Right cardiac atrium (tissue), 5 donors: ENCODE measurements at regions not wholly inside any gene's neighbourhood (a gene's known extent, or its start where the extent isn't known, plus 50 kb on each side); places are given as distances from the start of the nearest gene placed in this dataset.

Experiments used
- ATAC-seq, 2 donors: fragments of 200-7000 bp; cut with Tn5 transposase; one replicate each; pipeline versions ENCODE4 v1.8.0 to v1.9.1; 2020; ENCODE audit warnings: moderate library complexity in 2 of 2, mild to moderate bottlenecking in 1 of 2
- DNase-seq, 3 donors: peaks; one replicate each; pipeline ENCODE4 v3.0.0-alpha.2; 2020
- H3K27ac ChIP-seq: one replicate; pipeline ENCODE4 v1.5.1; 2013; ENCODE audit warnings: mild to moderate bottlenecking, low read length, control low read depth, moderate library complexity
- H3K27me3 ChIP-seq: one replicate; pipeline ENCODE4 v1.6.1; 2013; ENCODE audit not compliant: control insufficient read depth, insufficient read depth
- H3K4me1 ChIP-seq: one replicate; pipeline ENCODE4 v1.6.1; 2013; ENCODE audit warnings: low read length; ENCODE audit not compliant: control insufficient read depth, insufficient read depth
- H3K4me3 ChIP-seq: one replicate; pipeline ENCODE4 v1.5.1; 2013; ENCODE audit warnings: low read length, control low read depth
- H3K9me3 ChIP-seq: one replicate; pipeline ENCODE4 v1.6.1; 2013; ENCODE audit warnings: low read length; ENCODE audit not compliant: control insufficient read depth
- WGBS: extraction: QIAGEN DNeasy Blood & Tissue Kit; methylation state at CpG from one replicate; pipeline ENCODE4 v1.1.7; 2013; 5-methylcytosine and 5-hydroxymethylcytosine counted together
- intact Hi-C, 4 donors: fragments of 100-400 bp; cut with DNase I; formaldehyde crosslinking; loops; one replicate each; pipeline versions ENCODE4 v1.11.0 to v1.14.0; 2022 to 2023
- donor health status: healthy with polysubstance abuse.
- donor health status: DM: no; HTN: yes; CAD: no.
- donor health status: DM: no; HTN: no; CAD: no.
- donor health status: DM: no; HTN: yes; CAD: no; lungs with severe emphysema.
- donor health status: DM: yes; HTN: yes; CAD: no.

DNA sequence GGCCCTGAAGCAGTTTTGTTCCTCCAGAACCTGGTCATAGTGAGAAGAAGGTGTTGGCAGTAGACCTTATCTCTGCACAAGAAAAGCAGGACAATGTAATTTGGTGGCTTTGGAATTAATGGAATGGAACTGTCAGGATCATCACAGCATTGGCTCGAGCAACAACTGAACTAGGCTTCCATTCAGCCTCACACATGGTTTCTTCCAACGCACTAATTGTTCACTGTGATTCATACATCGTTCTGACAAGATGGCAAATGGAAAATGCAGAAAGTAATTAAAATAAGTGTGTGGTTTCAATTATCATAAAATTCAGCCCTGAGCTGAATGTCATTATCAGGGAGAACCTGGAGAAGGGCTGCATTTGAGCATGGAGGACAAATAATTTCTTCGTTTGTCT, 80.6 kb downstream of the MFSD1 start:
- no peak overlapping the region for H3K27ac ChIP-seq
- H3K27me3 ChIP-seq = no peaks in the 10 kb centered on the region
- DNase-seq = no peak
- WGBS = 81% methylated on average over 4 of the region's 4 CpGs
- no peak for ATAC-seq
- no peaks in the 10 kb centered on the region for H3K4me1 ChIP-seq
- no peaks in the 10 kb centered on the region for H3K9me3 ChIP-seq
- intact Hi-C loops = no loop called here
- H3K4me3 ChIP-seq = no peak overlapping the region

DNA sequence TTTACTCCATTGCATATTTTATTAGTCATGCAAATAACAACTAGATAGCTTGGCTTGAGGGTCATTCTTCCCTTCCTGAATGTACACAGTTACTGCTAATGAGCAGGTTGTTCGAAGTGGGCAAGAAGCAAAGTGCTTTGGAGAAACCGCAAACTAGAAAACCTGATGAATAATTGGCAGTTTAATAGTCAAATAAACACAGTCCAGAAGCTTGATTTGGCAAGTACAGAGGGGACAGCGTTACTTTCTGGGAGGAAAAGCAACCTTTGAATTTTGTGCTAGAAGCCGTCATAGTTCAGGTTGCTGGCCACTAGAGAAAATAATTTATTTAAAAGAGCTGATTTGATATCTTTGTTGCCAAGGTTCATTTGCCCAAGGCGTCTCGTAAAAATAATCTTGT, 94.9 kb downstream of the MFSD1 start:
- ATAC-seq = no peak
- intact Hi-C loops = no loop called here
- no peak overlapping the region for H3K27ac ChIP-seq
- H3K4me1 ChIP-seq = no peaks in the 10 kb centered on the region
- H3K4me3 ChIP-seq = no peak overlapping the region
- H3K9me3 ChIP-seq = no peaks in the 10 kb centered on the region
- no peaks in the 10 kb centered on the region for H3K27me3 ChIP-seq
- DNase-seq = no peak
- WGBS = 83% methylated on average over 6 of the region's 6 CpGs

DNA sequence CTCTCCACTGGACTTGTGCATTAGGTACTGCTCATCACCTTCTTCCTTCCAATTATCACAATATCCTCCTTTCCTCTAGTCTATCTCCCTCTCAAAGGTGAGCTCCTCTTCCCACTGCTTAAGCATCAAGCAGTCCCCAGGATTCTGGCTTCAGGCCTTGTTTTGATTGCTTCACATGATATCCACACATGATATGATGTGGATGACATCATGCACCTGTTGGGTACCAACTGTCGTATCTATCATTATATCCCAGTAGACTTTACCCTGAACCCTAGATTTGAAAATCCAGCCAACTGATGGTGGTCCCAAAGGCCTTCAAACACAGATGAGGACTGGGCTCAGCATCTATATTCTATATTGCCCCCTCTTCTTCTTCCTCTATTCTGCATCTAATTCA, 104.9 kb downstream of the MFSD1 start:
- Histone ChIP-seq H3K4me3 (no peak overlapping the region), H3K4me1 (no peaks in the 10 kb centered on the region), H3K9me3 (no peaks in the 10 kb centered on the region), H3K27me3 (no peaks in the 10 kb centered on the region), H3K27ac (no peak overlapping the region)
- no peak for ATAC-seq
- intact Hi-C loops = no loop called here
- no peak for DNase-seq
- WGBS = 91% methylated on average over 1 of the region's 1 CpG

DNA sequence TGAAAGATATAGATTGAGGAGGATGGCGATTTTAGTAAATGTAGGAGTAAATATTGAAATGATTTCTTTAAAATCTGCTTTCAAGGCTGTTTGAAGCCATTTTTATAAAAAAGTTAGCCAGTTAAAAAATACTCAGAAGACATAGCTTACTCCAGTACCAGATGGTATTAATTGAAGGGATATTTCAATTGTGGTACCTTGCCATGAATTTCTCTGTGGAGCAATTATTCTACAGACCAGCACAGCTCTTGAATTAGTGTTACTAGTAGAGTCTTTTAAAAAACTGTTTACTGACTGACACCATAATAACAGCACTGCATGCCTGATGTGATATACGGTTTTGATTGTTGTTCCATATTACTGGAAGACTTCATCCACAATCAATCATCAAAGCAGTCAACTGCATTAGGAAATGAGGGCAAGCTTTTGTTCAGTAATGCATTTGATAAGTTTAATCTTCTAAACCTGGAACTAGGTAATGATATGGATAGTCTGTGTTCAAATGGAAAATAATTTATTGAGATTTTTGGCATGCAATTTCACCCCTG, 106.4 kb downstream of the MFSD1 start:
- no peak overlapping the region for H3K27ac ChIP-seq
- H3K4me1 ChIP-seq = no peaks in the 10 kb centered on the region
- intact Hi-C loops = no loop called here
- 69% methylated on average over 2 of the region's 2 CpGs for WGBS
- H3K27me3 ChIP-seq = no peaks in the 10 kb centered on the region
- H3K9me3 ChIP-seq = no peaks in the 10 kb centered on the region
- no peak overlapping the region for H3K4me3 ChIP-seq
- DNase-seq = no peak
- ATAC-seq = no peak

DNA sequence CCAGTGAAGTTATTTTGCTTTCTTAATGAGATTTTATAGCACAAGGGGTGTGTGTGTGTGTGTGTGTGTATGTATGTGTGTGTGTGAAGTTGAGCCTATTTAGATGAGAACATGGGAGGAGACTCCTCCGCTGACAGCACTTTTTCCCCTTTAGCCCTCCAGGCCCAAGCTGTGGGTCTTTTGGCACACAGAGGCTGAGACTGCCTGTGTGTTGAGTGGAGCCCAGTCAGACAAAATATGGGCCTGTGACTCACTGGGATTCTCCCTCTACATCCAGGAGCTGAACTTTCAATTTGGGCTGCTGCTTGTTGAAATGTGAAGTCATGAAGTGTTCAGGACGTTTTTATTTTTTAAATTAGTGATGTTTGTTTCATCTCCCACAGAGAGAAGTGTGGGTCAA, 108.0 kb downstream of the MFSD1 start:
- DNase-seq = no peak
- 37% methylated on average over 2 of the region's 2 CpGs for WGBS
- ATAC-seq = no peak
- Histone ChIP-seq H3K4me3 (no peak overlapping the region), H3K4me1 (no peaks in the 10 kb centered on the region), H3K27me3 (no peaks in the 10 kb centered on the region), H3K27ac (no peak overlapping the region), H3K9me3 (no peaks in the 10 kb centered on the region)
- intact Hi-C loops = loop anchor here in 1 of 4 donors (10.0 kb wide), 1 partner anchor 345 kb away; no protein-coding TSS in a partner anchor

DNA sequence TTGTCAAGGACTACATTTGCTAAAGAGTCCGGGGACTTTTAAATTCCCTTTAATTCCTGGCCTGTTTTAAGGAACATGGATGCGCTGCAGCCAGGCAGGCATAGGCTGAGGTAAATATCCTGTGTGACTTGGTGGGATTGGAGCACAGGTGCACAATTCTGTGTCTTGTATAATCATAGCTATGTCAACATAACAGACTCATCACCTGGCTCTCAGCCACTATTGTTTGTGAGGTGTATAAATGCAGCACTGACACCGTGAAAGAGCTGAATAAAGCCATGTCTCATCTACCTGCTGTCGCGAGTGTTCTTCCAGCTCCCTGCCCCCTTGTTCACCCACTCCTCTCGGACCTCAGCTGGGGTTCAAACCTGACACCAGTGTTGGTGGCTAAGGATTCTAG, 109.7 kb downstream of the MFSD1 start:
- H3K27me3 ChIP-seq = no peaks in the 10 kb centered on the region
- no peak for DNase-seq

DNA sequence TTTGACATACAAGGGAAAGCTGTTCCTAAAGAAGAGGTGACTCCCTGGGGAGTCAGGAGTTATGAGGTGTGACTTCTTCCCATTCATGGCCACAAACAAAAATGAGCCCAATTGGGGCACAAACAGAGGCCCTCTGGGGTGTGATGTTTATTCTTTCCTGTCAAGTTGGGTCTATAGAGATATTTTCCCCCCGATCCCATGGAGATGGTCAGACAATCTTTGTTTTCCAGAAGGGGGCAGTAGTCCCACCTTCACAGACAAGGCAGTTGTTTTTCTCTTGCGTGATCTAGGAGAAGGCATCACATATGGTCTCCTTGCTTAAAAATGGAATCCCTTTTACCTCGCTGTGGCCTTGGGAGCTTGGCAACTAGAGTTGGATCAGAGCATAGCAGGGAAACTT, 110.3 kb downstream of the MFSD1 start:
- Histone ChIP-seq H3K27me3 (no peaks in the 10 kb centered on the region), H3K27ac (no peak overlapping the region), H3K4me3 (no peak overlapping the region), H3K9me3 (no peaks in the 10 kb centered on the region), H3K4me1 (no peaks in the 10 kb centered on the region)
- intact Hi-C loops = loop anchor here in 1 of 4 donors (10.0 kb wide), 1 partner anchor 343 kb away; no protein-coding TSS in a partner anchor
- WGBS = 73% methylated on average over 3 of the region's 3 CpGs
- DNase-seq (no peak), ATAC-seq (no peak)

More for the DNA sequence above, 109.7 kb downstream of the MFSD1 start:
- Histone ChIP-seq H3K4me1 (no peaks in the 10 kb centered on the region), H3K27ac (no peak overlapping the region), H3K9me3 (no peaks in the 10 kb centered on the region), H3K4me3 (no peak overlapping the region)
- WGBS = 86% methylated on average over 6 of the region's 6 CpGs
- no peak for ATAC-seq
- intact Hi-C loops = loop anchor here in 1 of 4 donors (10.0 kb wide), 1 partner anchor 343 kb away; no protein-coding TSS in a partner anchor

DNA sequence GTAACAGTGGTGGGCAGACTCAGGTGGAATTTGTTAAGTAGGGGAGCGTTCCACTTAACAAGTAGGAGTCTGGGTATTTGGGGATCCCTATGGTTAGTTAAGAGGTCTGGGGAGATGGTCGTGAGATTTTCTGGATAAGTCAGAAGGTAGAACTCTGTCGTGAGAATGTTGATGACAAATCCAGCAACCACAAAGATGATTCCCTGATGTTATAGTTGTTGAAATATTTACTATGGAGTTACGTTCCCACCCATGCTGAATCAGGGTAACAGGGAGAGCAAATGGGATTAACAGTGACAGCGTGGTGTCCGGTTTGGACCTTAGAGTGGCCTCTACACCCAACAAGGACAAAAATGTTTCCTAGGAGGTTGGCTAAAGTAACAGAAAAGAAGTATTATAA, 110.8 kb downstream of the MFSD1 start:
- WGBS = 88% methylated on average over 6 of the region's 6 CpGs
- intact Hi-C loops = loop anchor here in 1 of 4 donors (10.0 kb wide), 1 partner anchor 342 kb away; no protein-coding TSS in a partner anchor
- H3K9me3 ChIP-seq = no peaks in the 10 kb centered on the region
- H3K27me3 ChIP-seq = no peaks in the 10 kb centered on the region
- ATAC-seq = no peak
- no peak for DNase-seq
- H3K4me1 ChIP-seq = no peaks in the 10 kb centered on the region
- no peak overlapping the region for H3K4me3 ChIP-seq
- no peak overlapping the region for H3K27ac ChIP-seq

DNA sequence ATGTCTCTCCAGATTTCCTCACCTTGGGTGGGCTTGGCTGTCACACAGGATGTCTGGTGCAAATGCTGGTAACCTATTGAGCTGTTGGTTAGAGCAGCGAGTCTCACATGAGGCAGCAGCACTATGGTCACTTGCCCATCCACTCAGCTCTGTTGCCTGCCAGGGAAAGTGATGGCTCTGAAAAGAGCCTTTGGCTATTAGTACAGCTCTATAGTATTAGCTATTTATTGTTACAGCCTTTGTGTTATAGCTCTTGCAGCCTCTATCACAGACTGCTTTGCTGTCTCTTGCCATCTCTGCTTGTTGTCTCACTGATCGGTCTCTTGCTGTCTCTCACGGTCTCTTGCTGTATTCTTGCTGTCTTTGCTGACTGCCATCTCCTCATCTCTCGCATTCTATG, 114.3 kb downstream of the MFSD1 start:
- no peaks in the 10 kb centered on the region for H3K4me1 ChIP-seq
- no peak for DNase-seq
- 87% methylated on average over 4 of the region's 4 CpGs for WGBS
- H3K27me3 ChIP-seq = no peaks in the 10 kb centered on the region
- H3K9me3 ChIP-seq = no peaks in the 10 kb centered on the region
- ATAC-seq = no peak
- intact Hi-C loops = loop anchor here in 2 of 4 donors (5.0 to 10.0 kb wide), 2 partner anchors 339 to 341 kb away; no protein-coding TSS in a partner anchor
- no peak overlapping the region for H3K4me3 ChIP-seq
- no peak overlapping the region for H3K27ac ChIP-seq

DNA sequence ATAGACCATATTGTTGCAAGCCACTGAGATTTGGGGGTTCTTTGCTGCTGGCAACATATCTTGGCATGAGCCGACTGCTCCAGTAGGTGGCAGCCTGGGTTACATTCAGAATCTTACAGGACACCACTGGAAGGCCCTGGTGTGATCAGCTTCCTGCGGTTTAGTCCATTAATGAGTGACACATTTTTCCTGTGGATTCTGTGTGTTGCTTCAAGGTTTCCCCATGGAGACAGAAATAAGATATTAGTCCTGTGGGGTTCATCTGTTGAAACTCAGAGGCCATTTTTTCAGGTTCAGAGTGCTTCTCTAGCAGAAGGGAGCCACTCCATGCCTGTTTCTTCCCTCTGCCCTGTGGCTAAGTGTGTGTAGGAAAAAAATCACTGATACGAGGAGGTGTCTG, 116.2 kb downstream of the MFSD1 start:
- DNase-seq = peak; percentile 18 to 49 (median 43)
- no peaks in the 10 kb centered on the region for H3K4me1 ChIP-seq
- no peaks in the 10 kb centered on the region for H3K27me3 ChIP-seq
- no peak overlapping the region for H3K4me3 ChIP-seq
- H3K9me3 ChIP-seq = no peaks in the 10 kb centered on the region
- intact Hi-C loops = loop anchor here in 2 of 4 donors (5.0 to 10.0 kb wide), 2 partner anchors 337 to 339 kb away; no protein-coding TSS in a partner anchor
- WGBS = 17% methylated on average over 3 of the region's 3 CpGs
- ATAC-seq = peak in 1 of 2 donors; percentile 49
- H3K27ac ChIP-seq = no peak overlapping the region

DNA sequence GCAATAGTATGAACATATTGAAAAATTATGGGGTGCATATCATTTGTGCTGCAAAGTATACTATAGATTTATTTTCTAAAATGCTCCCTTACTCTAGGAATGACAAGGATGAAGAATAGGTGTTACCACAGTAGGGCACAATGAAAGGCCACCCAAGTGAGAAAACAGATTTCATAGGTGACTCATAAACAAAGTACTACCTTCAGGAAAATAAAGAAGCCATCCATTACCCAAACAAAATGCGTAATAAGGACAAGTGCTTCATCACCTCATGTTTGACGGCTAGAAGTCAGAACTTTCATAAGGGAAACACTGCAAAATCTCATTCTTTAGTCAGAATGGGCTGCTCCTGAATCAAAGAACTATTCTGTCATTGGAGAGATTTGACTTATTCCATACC, 116.6 kb downstream of the MFSD1 start:
- no peak overlapping the region for H3K27ac ChIP-seq
- 92% methylated on average over 2 of the region's 2 CpGs for WGBS
- DNase-seq (no peak), ATAC-seq (no peak)
- no peaks in the 10 kb centered on the region for H3K9me3 ChIP-seq
- no peaks in the 10 kb centered on the region for H3K4me1 ChIP-seq
- intact Hi-C loops = loop anchor here in 2 of 4 donors (5.0 to 10.0 kb wide), 2 partner anchors 336 to 339 kb away; no protein-coding TSS in a partner anchor
- no peaks in the 10 kb centered on the region for H3K27me3 ChIP-seq
- no peak overlapping the region for H3K4me3 ChIP-seq

DNA sequence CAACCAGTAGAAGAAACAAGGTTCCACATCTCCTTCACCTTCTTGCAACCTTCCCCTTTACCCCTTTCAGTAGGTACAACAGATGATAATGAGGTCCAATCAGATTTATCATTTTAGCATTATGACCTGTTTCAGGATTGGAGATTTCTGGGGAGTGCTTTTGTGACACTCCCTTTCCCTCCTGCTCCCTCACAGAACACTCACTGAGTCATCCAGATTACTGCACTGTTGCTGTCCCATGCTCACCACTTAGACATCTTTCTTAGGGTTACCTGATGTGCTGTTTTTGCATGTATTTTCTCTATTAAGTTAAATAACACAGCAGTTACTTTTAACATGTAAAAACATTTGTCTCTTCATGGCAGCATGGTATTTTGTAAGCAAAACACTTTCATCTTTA, 118.5 kb downstream of the MFSD1 start:
- intact Hi-C loops = loop anchor here in 1 of 4 donors (10.0 kb wide), 1 partner anchor 334 kb away; no protein-coding TSS in a partner anchor
- no peak for ATAC-seq
- no peaks in the 10 kb centered on the region for H3K4me1 ChIP-seq

More for the DNA sequence above, 118.5 kb downstream of the MFSD1 start:
- H3K27ac ChIP-seq = no peak overlapping the region
- H3K4me3 ChIP-seq = no peak overlapping the region
- H3K27me3 ChIP-seq = no peaks in the 10 kb centered on the region
- no peaks in the 10 kb centered on the region for H3K9me3 ChIP-seq
- no peak for DNase-seq
